C4-2B (cell line): ENCODE measurements at regions not wholly inside any gene's neighbourhood (a gene's known extent, or its start where the extent isn't known, plus 50 kb on each side); places are given as distances from the start of the nearest gene placed in this dataset.

Experiments used
- H3K27ac ChIP-seq: fragments of 450-650 bp; 2 replicates; pipeline ENCODE4 v1.5.1; 2017
- ZFX ChIP-seq: fragments of 450-650 bp; IDR thresholded peaks from 2 replicates; pipeline ENCODE4 v1.6.1; 2017
- TF ChIP-seq, protein P1 (sequence below): fragments of 450-650 bp; conservative IDR thresholded peaks from 2 replicates; pipeline ENCODE4 v1.5.1; 2017; ENCODE audit warnings: mild to moderate bottlenecking

DNA sequence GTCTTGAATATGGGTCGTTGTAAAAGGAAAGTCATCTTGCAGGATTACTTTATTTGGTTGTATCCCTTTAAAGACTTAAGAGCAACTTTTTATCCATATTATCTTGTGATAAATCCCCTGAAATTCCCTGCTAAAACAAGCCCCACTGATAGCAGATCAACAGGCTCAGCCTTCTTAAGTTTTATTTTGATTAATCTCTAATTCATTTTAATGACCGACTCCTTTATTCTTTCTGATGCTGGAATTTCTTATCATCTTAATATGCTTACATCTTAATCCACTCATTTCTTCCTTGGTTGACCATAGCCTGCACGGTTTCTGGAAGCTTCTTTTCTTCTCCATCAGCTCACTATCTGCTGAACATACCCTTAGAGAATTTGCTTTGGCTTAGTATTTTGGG is 188.5 kb upstream of the CCDC68 start:
- H3K27ac ChIP-seq, result no peak overlapping the region
- no peak for TF ChIP-seq ZFX
- TF ChIP-seq, protein P1, sequence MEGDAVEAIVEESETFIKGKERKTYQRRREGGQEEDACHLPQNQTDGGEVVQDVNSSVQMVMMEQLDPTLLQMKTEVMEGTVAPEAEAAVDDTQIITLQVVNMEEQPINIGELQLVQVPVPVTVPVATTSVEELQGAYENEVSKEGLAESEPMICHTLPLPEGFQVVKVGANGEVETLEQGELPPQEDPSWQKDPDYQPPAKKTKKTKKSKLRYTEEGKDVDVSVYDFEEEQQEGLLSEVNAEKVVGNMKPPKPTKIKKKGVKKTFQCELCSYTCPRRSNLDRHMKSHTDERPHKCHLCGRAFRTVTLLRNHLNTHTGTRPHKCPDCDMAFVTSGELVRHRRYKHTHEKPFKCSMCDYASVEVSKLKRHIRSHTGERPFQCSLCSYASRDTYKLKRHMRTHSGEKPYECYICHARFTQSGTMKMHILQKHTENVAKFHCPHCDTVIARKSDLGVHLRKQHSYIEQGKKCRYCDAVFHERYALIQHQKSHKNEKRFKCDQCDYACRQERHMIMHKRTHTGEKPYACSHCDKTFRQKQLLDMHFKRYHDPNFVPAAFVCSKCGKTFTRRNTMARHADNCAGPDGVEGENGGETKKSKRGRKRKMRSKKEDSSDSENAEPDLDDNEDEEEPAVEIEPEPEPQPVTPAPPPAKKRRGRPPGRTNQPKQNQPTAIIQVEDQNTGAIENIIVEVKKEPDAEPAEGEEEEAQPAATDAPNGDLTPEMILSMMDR, result no peak

DNA sequence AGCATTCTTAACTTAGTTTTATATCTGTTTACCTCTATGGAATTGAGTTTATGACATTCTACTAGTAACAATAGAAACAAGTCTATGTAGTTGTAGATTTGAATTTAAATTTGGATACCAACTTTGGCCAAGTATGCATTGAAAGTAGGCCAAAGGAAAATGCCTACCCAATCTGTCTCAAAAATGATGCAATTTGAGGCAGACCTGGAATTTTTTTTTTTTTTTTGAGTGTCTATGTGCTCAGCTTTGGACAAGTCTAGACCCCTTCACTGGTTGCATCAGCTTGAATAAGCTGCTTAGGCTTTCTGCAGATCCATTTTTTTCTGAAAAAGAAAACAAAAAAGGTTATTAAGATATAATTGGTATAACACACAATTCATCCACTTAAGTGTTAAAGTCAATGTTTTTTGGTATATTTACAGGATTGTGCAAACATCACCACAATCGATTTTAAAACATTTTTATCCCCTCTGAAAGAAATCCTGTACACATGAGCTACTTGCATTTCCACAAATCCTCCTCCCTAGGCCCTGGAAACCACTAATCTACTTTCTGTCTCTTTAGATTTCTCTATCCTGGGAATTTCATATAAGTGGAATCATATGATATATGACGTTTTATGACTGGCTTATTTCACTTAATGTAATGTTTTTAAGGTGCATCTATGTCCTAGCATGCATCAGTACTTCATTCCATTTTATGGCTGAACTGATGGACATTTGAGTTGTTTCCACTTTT is 185.1 kb upstream of the CCDC68 start:
- no peak for TF ChIP-seq ZFX
- TF ChIP-seq, protein P1, result no peak
- no peak overlapping the region for H3K27ac ChIP-seq

DNA sequence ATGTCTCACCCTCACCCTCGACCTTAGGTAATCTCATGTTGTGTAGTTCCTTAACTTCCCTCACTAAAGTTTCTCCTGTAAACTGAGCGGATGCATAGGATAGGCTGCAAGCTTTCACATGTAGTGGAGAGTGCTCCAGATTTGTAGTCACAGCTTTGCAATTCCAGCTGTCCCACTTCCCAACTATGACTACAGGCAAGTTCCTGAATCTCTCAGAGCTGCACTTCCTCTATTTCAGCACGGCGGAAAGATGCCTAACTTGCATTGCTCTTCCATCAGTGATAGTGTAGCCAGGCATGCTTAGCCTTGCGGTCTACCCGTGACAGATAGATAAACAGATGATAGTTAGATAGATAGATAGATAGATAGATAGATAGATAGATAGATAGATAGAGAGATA is 183.1 kb upstream of the CCDC68 start:
- TF ChIP-seq, protein P1, result no peak
- no peak for TF ChIP-seq ZFX
- H3K27ac ChIP-seq, result no peak overlapping the region

DNA sequence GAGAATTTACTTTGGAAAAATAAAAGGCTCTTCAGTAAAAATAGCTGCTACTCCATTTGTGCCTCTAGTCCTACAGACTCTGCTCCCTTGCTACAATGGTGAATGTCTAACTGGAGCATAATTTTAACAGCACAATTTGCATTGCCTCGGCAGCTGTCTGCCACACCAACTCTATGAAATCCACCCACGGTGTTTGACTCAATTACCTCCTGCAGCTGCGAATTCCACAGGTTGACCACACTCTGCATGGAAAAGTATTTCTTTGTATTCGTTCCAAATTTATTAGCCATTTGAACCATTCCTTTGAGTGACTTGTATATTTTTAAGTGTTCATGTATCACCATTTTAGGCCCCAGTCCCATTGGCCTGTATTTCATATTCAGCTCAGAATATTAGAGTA is 182.1 kb upstream of the CCDC68 start:
- H3K27ac ChIP-seq, result no peak overlapping the region
- TF ChIP-seq ZFX, result no peak
- TF ChIP-seq, protein P1, result no peak

DNA sequence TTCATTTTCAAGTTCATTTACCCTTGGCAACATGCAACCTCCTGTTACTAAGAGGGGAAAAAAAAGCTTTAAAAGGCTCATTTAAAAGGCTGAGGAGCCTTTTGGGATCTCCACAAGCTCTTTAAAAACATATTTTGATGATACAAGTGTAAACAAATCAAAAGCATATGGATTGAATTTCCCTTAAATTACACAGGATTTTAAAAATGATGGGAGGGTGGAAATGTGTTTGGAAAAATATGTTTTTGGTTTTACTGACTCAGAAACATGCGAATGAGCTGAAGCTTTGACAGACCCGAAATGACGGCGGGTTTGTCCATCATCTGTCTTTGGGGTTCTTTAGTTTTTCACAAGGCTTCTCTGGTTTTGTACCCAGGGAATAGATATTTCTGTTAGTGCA is 180.6 kb upstream of the CCDC68 start:
- H3K27ac ChIP-seq, result no peak overlapping the region
- TF ChIP-seq, protein P1, result no peak

DNA sequence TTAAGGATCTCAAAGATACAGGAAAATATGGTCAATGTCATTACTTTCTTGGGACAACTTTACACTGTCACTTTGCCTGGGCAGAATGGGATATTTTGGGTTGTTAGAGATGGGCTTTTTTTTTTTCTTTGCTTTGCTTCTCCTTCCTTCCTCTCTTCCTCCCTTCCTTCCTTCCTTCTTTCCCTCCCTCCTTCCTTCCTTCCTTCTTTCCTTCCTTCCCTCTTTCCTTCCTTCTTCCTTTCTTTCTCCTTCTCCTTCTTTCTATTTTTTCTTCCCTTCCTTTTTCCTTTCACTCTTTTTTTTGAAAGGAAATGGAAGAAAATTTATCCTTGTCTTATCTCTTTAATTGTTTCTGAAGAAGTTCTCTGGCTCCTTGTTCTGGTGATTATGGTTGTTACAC is 180.0 kb upstream of the CCDC68 start:
- no peak for TF ChIP-seq ZFX
- TF ChIP-seq, protein P1, result no peak
- no peak overlapping the region for H3K27ac ChIP-seq

DNA sequence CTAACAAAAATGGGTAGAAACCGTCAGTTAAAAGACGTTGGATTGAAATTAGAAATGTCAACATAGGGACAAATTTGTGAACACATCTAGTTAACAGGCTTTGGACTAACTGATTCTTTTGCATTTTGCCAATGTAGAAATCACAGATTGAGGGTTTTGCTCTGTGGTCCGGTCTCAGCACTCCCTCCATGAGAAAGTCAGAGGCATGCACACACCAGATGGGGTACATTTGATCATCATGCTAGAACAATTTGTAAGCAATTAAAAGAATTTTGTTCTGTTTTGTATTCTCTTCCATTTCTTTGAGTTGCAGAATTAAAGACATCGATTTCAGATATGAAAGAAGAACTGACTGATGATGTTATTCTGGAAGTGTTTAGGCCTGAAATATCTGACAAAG is 179.1 kb upstream of the CCDC68 start:
- no peak for TF ChIP-seq ZFX
- TF ChIP-seq, protein P1, result no peak
- H3K27ac ChIP-seq, result no peak overlapping the region
